ENCODE measurements at regions not wholly inside any gene's neighbourhood (a gene's known extent, or its start where the extent isn't known, plus 50 kb on each side); places are given as distances from the start of the nearest gene placed in this dataset.

DNA sequence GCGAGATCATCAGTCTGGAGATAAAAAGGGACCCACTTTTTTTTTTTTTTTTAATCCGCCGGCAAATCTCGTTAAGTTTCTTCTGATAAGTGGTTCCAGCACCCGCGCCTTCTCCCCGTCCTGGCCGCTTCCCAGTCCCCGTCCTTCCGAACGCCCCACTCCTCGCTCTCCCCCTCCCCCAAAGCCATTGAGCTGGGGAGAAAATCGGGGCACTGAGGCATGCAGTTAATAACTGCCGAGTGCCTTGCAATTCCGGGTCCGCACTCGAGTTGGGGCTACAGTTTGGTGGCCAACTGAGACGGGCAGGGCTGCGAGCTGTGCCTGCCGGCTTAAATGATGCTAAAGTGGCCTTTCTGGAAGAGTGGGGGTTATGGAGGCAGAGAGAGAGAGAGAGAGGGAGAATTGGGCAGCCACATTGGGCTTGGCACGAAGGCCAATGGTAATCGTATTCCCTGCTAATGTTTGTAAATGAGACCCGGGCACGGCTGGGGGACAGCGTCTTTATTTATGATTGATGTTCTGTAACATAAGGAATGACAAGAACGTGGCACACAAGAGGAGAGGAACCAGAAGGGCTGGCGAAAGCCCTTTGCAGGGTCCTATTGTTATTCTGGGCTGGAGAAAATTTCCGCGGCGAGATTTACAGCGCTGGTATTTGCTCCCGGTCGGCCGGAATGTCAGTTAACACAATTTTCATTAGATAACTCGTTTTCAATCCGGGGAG is 115.4 kb upstream of the MYL2 start:
- TF ChIP-seq, protein P1, sequence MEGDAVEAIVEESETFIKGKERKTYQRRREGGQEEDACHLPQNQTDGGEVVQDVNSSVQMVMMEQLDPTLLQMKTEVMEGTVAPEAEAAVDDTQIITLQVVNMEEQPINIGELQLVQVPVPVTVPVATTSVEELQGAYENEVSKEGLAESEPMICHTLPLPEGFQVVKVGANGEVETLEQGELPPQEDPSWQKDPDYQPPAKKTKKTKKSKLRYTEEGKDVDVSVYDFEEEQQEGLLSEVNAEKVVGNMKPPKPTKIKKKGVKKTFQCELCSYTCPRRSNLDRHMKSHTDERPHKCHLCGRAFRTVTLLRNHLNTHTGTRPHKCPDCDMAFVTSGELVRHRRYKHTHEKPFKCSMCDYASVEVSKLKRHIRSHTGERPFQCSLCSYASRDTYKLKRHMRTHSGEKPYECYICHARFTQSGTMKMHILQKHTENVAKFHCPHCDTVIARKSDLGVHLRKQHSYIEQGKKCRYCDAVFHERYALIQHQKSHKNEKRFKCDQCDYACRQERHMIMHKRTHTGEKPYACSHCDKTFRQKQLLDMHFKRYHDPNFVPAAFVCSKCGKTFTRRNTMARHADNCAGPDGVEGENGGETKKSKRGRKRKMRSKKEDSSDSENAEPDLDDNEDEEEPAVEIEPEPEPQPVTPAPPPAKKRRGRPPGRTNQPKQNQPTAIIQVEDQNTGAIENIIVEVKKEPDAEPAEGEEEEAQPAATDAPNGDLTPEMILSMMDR (IDR thresholded peaks at IDR 0.05) = no peak
- TF ChIP-seq EZH2 (IDR thresholded peaks at IDR 0.05; ENCODE audit: borderline replicate concordance, insufficient read depth, low read depth, low read length, poor library complexity, severe bottlenecking) = peak; percentile 33
